NT2/D1 (cell line): ENCODE measurements at regions not wholly inside any gene's neighbourhood (a gene's known extent, or its start where the extent isn't known, plus 50 kb on each side); places are given as distances from the start of the nearest gene placed in this dataset.
"Not testable (repeated sequence)": the region's sequence is repeated elsewhere in the genome, so short reads cannot be mapped to it uniquely, and the experiment has no call there.

Experiments
- YY1 ChIP-seq: IDR thresholded peaks from 2 replicates; pipeline ENCODE4 v1.6.1; 2011; ENCODE audit not compliant: insufficient read length, insufficient read depth
- ZNF274 ChIP-seq: IDR thresholded peaks from 2 replicates; pipeline ENCODE4 v1.6.1; 2011; ENCODE audit warnings: mild to moderate bottlenecking, low read depth, low read length

- not testable (repeated sequence) for TF ChIP-seq YY1, ZNF274
These were observed 241.9 kb downstream of the RPAP3 start for GRCh38 chr12:47463918-47464317.
